Mesendoderm (in vitro differentiated cells): ENCODE measurements at regions not wholly inside any gene's neighbourhood (a gene's known extent, or its start where the extent isn't known, plus 50 kb on each side); places are given as distances from the start of the nearest gene placed in this dataset.
A peak's percentile ranks its signal among the peaks of the same experiment; 100 is the strongest.

Experiments used
- DNase-seq: peaks from one replicate; pipeline ENCODE4 v3.0.0; 2013
- H2AK5ac ChIP-seq: 2 replicates; pipeline ENCODE4 v1.6.1; 2013; ENCODE audit warnings: low read length, inconsistent platforms
- H2BK120ac ChIP-seq: 2 replicates; pipeline ENCODE4 v1.6.1; 2013; ENCODE audit warnings: low read depth, mild to moderate bottlenecking, low read length, moderate library complexity, mixed read lengths
- H2BK15ac ChIP-seq: replicated peaks from 2 replicates; pipeline ENCODE4 v1.6.1; 2013; ENCODE audit warnings: low read depth, mild to moderate bottlenecking, moderate library complexity
- H2BK5ac ChIP-seq: 2 replicates; pipeline ENCODE4 v1.6.1; 2013; ENCODE audit warnings: low read length, inconsistent platforms
- H3K18ac ChIP-seq: 2 replicates; pipeline ENCODE4 v1.6.1; 2013; ENCODE audit warnings: mild to moderate bottlenecking, low read length, mixed read lengths
- H3K23ac ChIP-seq: one replicate; pipeline ENCODE4 v1.6.1; 2013; ENCODE audit warnings: low read length
- H3K27ac ChIP-seq: 2 replicates; pipeline ENCODE4 v1.5.1; 2013; ENCODE audit warnings: low read depth, mild to moderate bottlenecking, inconsistent platforms, low read length, moderate library complexity
- H3K27me3 ChIP-seq: 2 replicates; pipeline ENCODE4 v1.6.1; 2013; ENCODE audit warnings: low read length, control low read depth, mild to moderate bottlenecking, inconsistent platforms; ENCODE audit not compliant: insufficient read depth, poor library complexity
- H3K36me3 ChIP-seq: 2 replicates; pipeline ENCODE4 v1.6.1; 2013; ENCODE audit warnings: low read length, inconsistent platforms; ENCODE audit not compliant: control insufficient read depth, insufficient read depth
- H3K4ac ChIP-seq: one replicate; pipeline ENCODE4 v1.6.1; 2013; ENCODE audit warnings: low read depth, mild to moderate bottlenecking, low read length, moderate library complexity
- H3K4me1 ChIP-seq: 2 replicates; pipeline ENCODE4 v1.6.1; 2013; ENCODE audit warnings: low read depth, low read length, inconsistent platforms; ENCODE audit not compliant: control insufficient read depth
- H3K4me2 ChIP-seq: 2 replicates; pipeline ENCODE4 v1.6.1; 2013; ENCODE audit warnings: low read length
- H3K4me3 ChIP-seq: 2 replicates; pipeline ENCODE4 v1.5.1; 2013; ENCODE audit warnings: mild to moderate bottlenecking, low read length
- H3K56ac ChIP-seq: one replicate; pipeline ENCODE4 v1.6.1; 2013; ENCODE audit warnings: low read length
- H3K79me1 ChIP-seq: 2 replicates; pipeline ENCODE4 v1.6.1; 2013; ENCODE audit warnings: low read length, inconsistent platforms
- H3K79me2 ChIP-seq: 2 replicates; pipeline ENCODE4 v1.6.1; 2013; ENCODE audit warnings: mild to moderate bottlenecking, low read length; ENCODE audit not compliant: control insufficient read depth, insufficient read depth
- H3K9ac ChIP-seq: 2 replicates; pipeline ENCODE4 v1.6.1; 2013; ENCODE audit warnings: low read length, inconsistent platforms
- H4K5ac ChIP-seq: one replicate; pipeline ENCODE4 v1.6.1; 2013; ENCODE audit warnings: low read length
- H4K8ac ChIP-seq: one replicate; pipeline ENCODE4 v1.6.1; 2013; ENCODE audit warnings: low read depth, mild to moderate bottlenecking, control low read depth, low read length, moderate library complexity
- WGBS: extraction: QIAGEN DNeasy Blood & Tissue Kit; methylation state at CpG from one replicate; pipeline ENCODE4 v1.1.7; 2013; ENCODE audit warnings: low lambda C conversion rate, missing lambda C conversion rate; ENCODE audit not compliant: insufficient coverage; ENCODE audit errors: extremely low coverage; 5-methylcytosine and 5-hydroxymethylcytosine counted together

- Histone ChIP-seq H3K79me2 (no peaks in the 10 kb centered on the region), H2BK5ac (no peak overlapping the region), H3K4me2 (no peak overlapping the region), H3K9ac (no peak overlapping the region), H3K4me3 (no peak overlapping the region), H3K27me3 (no peaks in the 10 kb centered on the region), H3K36me3 (no peaks in the 10 kb centered on the region), H2AK5ac (no peak overlapping the region), H3K4ac (no peak overlapping the region), H3K56ac (no peak overlapping the region), H3K27ac (no peak overlapping the region), H3K79me1 (no peaks in the 10 kb centered on the region), H2BK15ac (no peak overlapping the region), H2BK120ac (no peak overlapping the region), H3K4me1 (no peaks in the 10 kb centered on the region), H3K23ac (no peak overlapping the region), H3K18ac (no peak overlapping the region), H4K8ac (no peak overlapping the region), H4K5ac (no peak overlapping the region)
- DNase-seq = no peak
Observed at GRCh38 chr5:25764733-25765132, 1120.0 kb upstream of the CDH10 start.

GRCh38 chr5:25763781-25764180, 1119.0 kb upstream of the CDH10 start:
- Histone ChIP-seq H3K4ac (no peak overlapping the region), H3K27ac (no peak overlapping the region), H4K8ac (no peak overlapping the region), H2BK5ac (no peak overlapping the region), H3K79me1 (no peaks in the 10 kb centered on the region), H3K23ac (no peak overlapping the region), H3K18ac (no peak overlapping the region), H3K27me3 (no peaks in the 10 kb centered on the region), H3K79me2 (no peaks in the 10 kb centered on the region), H3K4me2 (no peak overlapping the region), H2AK5ac (no peak overlapping the region), H3K4me1 (no peaks in the 10 kb centered on the region), H4K5ac (no peak overlapping the region), H3K4me3 (no peak overlapping the region), H3K56ac (no peak overlapping the region), H3K9ac (no peak overlapping the region), H3K36me3 (no peaks in the 10 kb centered on the region), H2BK120ac (no peak overlapping the region), H2BK15ac (no peak overlapping the region)
- no CpG with 5 or more reads among the region's 3 CpGs for WGBS
- no peak for DNase-seq

GRCh38 chr5:25754895-25755294, 1110.1 kb upstream of the CDH10 start:
- H3K4me2 ChIP-seq = no peak overlapping the region
- no peaks in the 10 kb centered on the region for H3K79me1 ChIP-seq
- H4K8ac ChIP-seq = no peak overlapping the region
- H3K18ac ChIP-seq = no peak overlapping the region
- no peak overlapping the region for H3K27ac ChIP-seq
- no peak overlapping the region for H3K4me3 ChIP-seq
- DNase-seq = peak; percentile 71
- WGBS = 100% methylated on average over 1 of the region's 3 CpGs
- H4K5ac ChIP-seq = no peak overlapping the region
- H3K4ac ChIP-seq = no peak overlapping the region
- no peaks in the 10 kb centered on the region for H3K4me1 ChIP-seq
- no peak overlapping the region for H2BK15ac ChIP-seq
- H3K56ac ChIP-seq = no peak overlapping the region
- H3K36me3 ChIP-seq = no peaks in the 10 kb centered on the region
- H2BK5ac ChIP-seq = no peak overlapping the region
- no peaks in the 10 kb centered on the region for H3K27me3 ChIP-seq
- H3K9ac ChIP-seq = no peak overlapping the region
- H3K79me2 ChIP-seq = no peaks in the 10 kb centered on the region
- no peak overlapping the region for H3K23ac ChIP-seq
- H2AK5ac ChIP-seq = no peak overlapping the region
- H2BK120ac ChIP-seq = no peak overlapping the region

- no peak overlapping the region for H3K18ac ChIP-seq
- no peak overlapping the region for H2BK15ac ChIP-seq
- no peaks in the 10 kb centered on the region for H3K27me3 ChIP-seq
- H3K9ac ChIP-seq = no peak overlapping the region
- H3K79me1 ChIP-seq = no peaks in the 10 kb centered on the region
- H3K36me3 ChIP-seq = no peaks in the 10 kb centered on the region
- no peak overlapping the region for H3K56ac ChIP-seq
- H3K4me1 ChIP-seq = no peaks in the 10 kb centered on the region
- H2BK120ac ChIP-seq = no peak overlapping the region
- H4K5ac ChIP-seq = no peak overlapping the region
- H3K27ac ChIP-seq = no peak overlapping the region
- no peak overlapping the region for H3K4me3 ChIP-seq
- H4K8ac ChIP-seq = no peak overlapping the region
- no CpG with 5 or more reads among the region's 4 CpGs for WGBS
- no peak overlapping the region for H2AK5ac ChIP-seq
- H3K79me2 ChIP-seq = no peaks in the 10 kb centered on the region
- no peak overlapping the region for H3K23ac ChIP-seq
- DNase-seq = peak; percentile 8
- no peak overlapping the region for H3K4me2 ChIP-seq
- H3K4ac ChIP-seq = no peak overlapping the region
- no peak overlapping the region for H2BK5ac ChIP-seq
Observed at GRCh38 chr5:25744908-25745307, 1100.1 kb upstream of the CDH10 start.

GRCh38 chr5:25716680-25717079, 1071.9 kb upstream of the CDH10 start:
- DNase-seq = no peak

GRCh38 chr5:25713259-25713658, 1068.5 kb upstream of the CDH10 start:
- Histone ChIP-seq H3K4me2 (no peak overlapping the region), H3K9ac (no peak overlapping the region), H4K8ac (no peak overlapping the region), H2AK5ac (no peak overlapping the region), H2BK15ac (no peak overlapping the region), H3K4me3 (no peak overlapping the region), H3K4ac (no peak overlapping the region), H3K23ac (no peak overlapping the region), H3K18ac (no peak overlapping the region), H2BK5ac (no peak overlapping the region), H3K27ac (no peak overlapping the region), H3K56ac (no peak overlapping the region), H3K79me1 (no peaks in the 10 kb centered on the region), H4K5ac (no peak overlapping the region), H3K27me3 (no peaks in the 10 kb centered on the region), H3K4me1 (no peaks in the 10 kb centered on the region), H3K36me3 (no peaks in the 10 kb centered on the region), H2BK120ac (no peak overlapping the region), H3K79me2 (no peaks in the 10 kb centered on the region)
- WGBS = no CpG with 5 or more reads among the region's 7 CpGs
- DNase-seq = peak; percentile 59

More at GRCh38 chr5:25716680-25717079, 1071.9 kb upstream of the CDH10 start:
- H3K79me2 ChIP-seq = no peaks in the 10 kb centered on the region
- H3K18ac ChIP-seq = no peak overlapping the region
- no CpG with 5 or more reads among the region's 1 CpG for WGBS
- no peaks in the 10 kb centered on the region for H3K27me3 ChIP-seq
- no peak overlapping the region for H2BK5ac ChIP-seq
- no peak overlapping the region for H2AK5ac ChIP-seq
- no peak overlapping the region for H3K27ac ChIP-seq
- H2BK15ac ChIP-seq = no peak overlapping the region
- H3K36me3 ChIP-seq = no peaks in the 10 kb centered on the region
- no peak overlapping the region for H4K5ac ChIP-seq
- H3K9ac ChIP-seq = no peak overlapping the region
- H2BK120ac ChIP-seq = no peak overlapping the region
- no peak overlapping the region for H3K56ac ChIP-seq
- no peaks in the 10 kb centered on the region for H3K4me1 ChIP-seq
- H3K4me2 ChIP-seq = no peak overlapping the region
- no peaks in the 10 kb centered on the region for H3K79me1 ChIP-seq
- no peak overlapping the region for H3K4me3 ChIP-seq
- no peak overlapping the region for H3K4ac ChIP-seq
- no peak overlapping the region for H3K23ac ChIP-seq
- H4K8ac ChIP-seq = no peak overlapping the region
